ENCODE measurements at regions not wholly inside any gene's neighbourhood (a gene's known extent, or its start where the extent isn't known, plus 50 kb on each side); places are given as distances from the start of the nearest gene placed in this dataset.

DNA sequence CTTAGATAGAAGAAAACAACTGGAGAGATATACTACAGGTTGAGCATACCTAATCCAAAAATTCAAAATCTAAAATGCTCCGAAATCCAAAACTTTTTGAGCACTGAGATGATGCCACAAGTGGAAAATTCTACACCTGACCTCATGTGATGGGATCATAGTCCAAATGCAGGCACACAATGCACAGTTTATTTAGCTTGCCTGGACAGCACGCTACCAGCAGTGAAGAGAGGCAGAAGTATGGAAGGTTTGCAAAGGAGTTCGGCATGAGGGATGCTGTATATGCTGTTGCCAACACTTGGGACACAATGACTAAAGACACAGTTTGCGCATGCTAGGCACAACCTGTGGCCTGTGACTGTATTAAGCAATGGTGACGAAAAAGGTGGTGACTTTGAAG lies 58.1 kb upstream of the CAND1 start:
- TF ChIP-seq CTCF (IDR thresholded peaks at IDR 0.05): no peak
- no peak for TF ChIP-seq POLR2AphosphoS5 (IDR thresholded peaks at IDR 0.05)
- no peak for TF ChIP-seq POLR2A (IDR thresholded peaks at IDR 0.05)
- no peak for TF ChIP-seq EP300 (IDR thresholded peaks at IDR 0.05)

Measured in stomach (tissue), 4 donors.